ENCODE measurements at regions not wholly inside any gene's neighbourhood (a gene's known extent, or its start where the extent isn't known, plus 50 kb on each side); places are given as distances from the start of the nearest gene placed in this dataset.

- Histone ChIP-seq H3T11ph (ENCODE audit: low read length) (no peak overlapping the region), H4K91ac (ENCODE audit: insufficient read length, low read depth, low read length) (no peak overlapping the region), H4K5ac (ENCODE audit: insufficient read length, low read depth, low read length) (no peak overlapping the region), H3K9ac (ENCODE audit: extremely low read depth, insufficient read length, low read length) (no peak overlapping the region), H3K14ac (ENCODE audit: insufficient read depth, low read length) (no peak overlapping the region), H3K56ac (ENCODE audit: insufficient read length, low read depth, low read length) (no peak overlapping the region), H3K18ac (ENCODE audit: insufficient read length, low read depth, low read length) (no peak overlapping the region), H3K4me2 (ENCODE audit: insufficient read depth, insufficient read length, low read length) (no peak overlapping the region), H2AFZ (ENCODE audit: low read length) (no peak overlapping the region), H4K20me1 (ENCODE audit: control insufficient read depth, insufficient read depth, insufficient read length) (no peaks in the 10 kb centered on the region), H2BK5ac (ENCODE audit: insufficient read length, low read length) (no peak overlapping the region), H2BK12ac (ENCODE audit: insufficient read length, low read depth, low read length) (no peak overlapping the region), H3K9me3 (ENCODE audit: control insufficient read depth, low read depth, low read length) (no peaks in the 10 kb centered on the region), H2AK5ac (ENCODE audit: insufficient read length, low read length) (no peak overlapping the region), H3K27ac (ENCODE audit: insufficient read length, low read depth, low read length) (no peak overlapping the region), H3K4me1 (ENCODE audit: insufficient read depth, low read length) (no peaks in the 10 kb centered on the region), H3K23me2 (ENCODE audit: insufficient read length, low read depth, low read length, poor library complexity, severe bottlenecking) (no peaks in the 10 kb centered on the region), H2BK120ac (ENCODE audit: low read depth, low read length, poor library complexity, severe bottlenecking) (no peak overlapping the region), H3K4ac (ENCODE audit: low read depth, low read length) (no peak overlapping the region), H3K79me1 (ENCODE audit: insufficient read depth, low read depth, low read length, poor library complexity, severe bottlenecking) (no peaks in the 10 kb centered on the region), H3K27me3 (ENCODE audit: insufficient read depth, low read length) (no peaks in the 10 kb centered on the region), H4K8ac (replicated peaks; ENCODE audit: insufficient read length, low read depth, low read length) (no peak overlapping the region), H3K23ac (ENCODE audit: insufficient read length, low read depth, low read length) (no peak overlapping the region), H2BK20ac (ENCODE audit: low read depth, low read length, poor library complexity, severe bottlenecking) (no peak overlapping the region), H3K79me2 (ENCODE audit: insufficient read depth, low read length) (no peaks in the 10 kb centered on the region), H2BK15ac (ENCODE audit: low read depth, low read length) (no peak overlapping the region)
- peaks cover 0 to 5% (median 0%) of the 10 kb centered on the region in 3 experiments; a peak in 1 of 7 replicates for H3K36me3 Mint-ChIP-seq (ENCODE audit: insufficient read depth in 1 of 3, low read depth in 3 of 3)
- peaks cover 9 to 10% of the 10 kb centered on the region in 2 experiments for H3K4me1 Mint-ChIP-seq
- peaks cover 5% of the 10 kb centered on the region for H3K27me3 Mint-ChIP-seq (ENCODE audit: low read depth)
- H3K27ac Mint-ChIP-seq: no peak overlapping the region
- no peak overlapping the region for H3K4me3 Mint-ChIP-seq
- TF ChIP-seq CTCF (conservative IDR thresholded peaks at IDR 0.05): no peak
- no peak for DNase-seq
- no CpG with 5 or more reads among the region's 3 CpGs for WGBS (ENCODE audit: extremely low coverage, insufficient read length, low lambda C conversion rate)
- peaks cover 4 to 8% of the 10 kb centered on the region in 2 experiments; a peak in 3 of 5 replicates for H3K9me3 Mint-ChIP-seq
Observed at GRCh38 chr5:117803533-117803932, 1184.8 kb downstream of the DTWD2 start.
